ENCODE measurements at regions not wholly inside any gene's neighbourhood (a gene's known extent, or its start where the extent isn't known, plus 50 kb on each side); places are given as distances from the start of the nearest gene placed in this dataset.

DNA sequence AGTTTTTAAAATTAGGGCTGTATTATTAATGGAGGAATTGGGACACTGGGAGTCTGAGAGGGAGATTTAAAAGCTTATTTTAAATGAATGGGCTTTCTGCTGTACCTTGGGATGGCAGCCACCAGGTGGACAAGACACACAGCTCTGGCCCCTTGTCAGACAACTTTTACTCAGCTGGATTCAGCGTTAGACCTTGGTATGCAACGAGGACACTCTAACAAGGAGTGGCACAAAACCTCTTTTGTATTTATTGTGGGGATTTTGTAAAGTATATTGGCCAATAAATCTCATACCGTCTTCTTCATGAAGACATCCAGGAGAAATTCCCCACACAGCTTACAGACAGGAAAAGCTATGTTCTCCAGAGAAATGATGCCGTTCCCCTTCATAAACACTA lies 105.7 kb downstream of the LCA5 start:
- H3K27me3 ChIP-seq (ENCODE audit: control insufficient read depth in 1 of 2, insufficient read depth in 2 of 2, low read length in 2 of 2), result no peaks in the 10 kb centered on the region
- H3K9ac ChIP-seq (ENCODE audit: insufficient read depth, low read depth, low read length), result no peak overlapping the region
- ATAC-seq (peak; percentile 92), DNase-seq (ENCODE audit: low spot score) (peak; percentile 21), FAIRE-seq (peak; percentile 47)
- no peaks in the 10 kb centered on the region for H4K20me1 ChIP-seq (ENCODE audit: insufficient read depth, low read length)
- no peak overlapping the region for H3K4me3 ChIP-seq (replicated peaks in 1 of 3; ENCODE audit: insufficient read depth in 1 of 3, low read depth in 2 of 3, low read length in 3 of 3)
- H3K4me1 ChIP-seq (ENCODE audit: insufficient read depth, low read length), result no peaks in the 10 kb centered on the region
- H3K4me2 ChIP-seq (ENCODE audit: low read depth, low read length), result no peak overlapping the region
- no peaks in the 10 kb centered on the region for H3K9me3 ChIP-seq (ENCODE audit: low read length)
- intact Hi-C loops (cut with micrococcal nuclease; ENCODE audit: unreplicated experiment) (loop anchor here (1.0 kb wide), 1 partner anchor 282 kb away; no protein-coding TSS in a partner anchor), in situ Hi-C loops (cut with HindIII; ENCODE audit: extremely low pct_ligation_motif_present, low pct_unique_long_range_greater_than_20kb) (no loop called here)
- CTCF ChIA-PET (ENCODE audit: low intra/inter-chr PET ratio, low total read pairs), result interaction anchor here (0.8 to 1.4 kb wide), 2 partner anchors 34 to 282 kb away, joined by 4 to 9 read pairs; no protein-coding TSS in a partner anchor
- WGBS (ENCODE audit: low lambda C conversion rate), result 25% methylated on average over 4 of the region's 4 CpGs
- H3K79me2 ChIP-seq (ENCODE audit: insufficient read depth, low read length), result no peaks in the 10 kb centered on the region
- no peaks in the 10 kb centered on the region for H3K36me3 ChIP-seq (replicated peaks in 1 of 2; ENCODE audit: control insufficient read depth in 1 of 2, insufficient read depth in 2 of 2, low read length in 2 of 2)
- POLR2A ChIA-PET, result no interaction called here
- no peak overlapping the region for H2AFZ ChIP-seq (ENCODE audit: low read length)
- BruUV-seq (replicated peaks), result no TSS peak
- H3K27ac ChIP-seq (ENCODE audit: extremely low read length, insufficient read depth, low read length), result no peak overlapping the region
- TF ChIP-seq ZNF232 (CRISPR knock-in tag; IDR thresholded peaks at IDR 0.05; ENCODE audit: borderline replicate concordance), result no peak
- TF ChIP-seq RAD21 (CRISPR knock-in tag; IDR thresholded peaks at IDR 0.05), result peak; percentile 34; the same call in 1 of the 2 replicates
- no peak for TF ChIP-seq ZNF567 (CRISPR knock-in tag; IDR thresholded peaks at IDR 0.05; ENCODE audit: borderline replicate concordance)
- TF ChIP-seq XRCC5 (optimal IDR thresholded peaks at IDR 0.05; ENCODE audit: low read length), result no peak
- no peak for TF ChIP-seq ZNF121 (CRISPR knock-in tag; IDR thresholded peaks at IDR 0.05)
- TF ChIP-seq, protein P1, sequence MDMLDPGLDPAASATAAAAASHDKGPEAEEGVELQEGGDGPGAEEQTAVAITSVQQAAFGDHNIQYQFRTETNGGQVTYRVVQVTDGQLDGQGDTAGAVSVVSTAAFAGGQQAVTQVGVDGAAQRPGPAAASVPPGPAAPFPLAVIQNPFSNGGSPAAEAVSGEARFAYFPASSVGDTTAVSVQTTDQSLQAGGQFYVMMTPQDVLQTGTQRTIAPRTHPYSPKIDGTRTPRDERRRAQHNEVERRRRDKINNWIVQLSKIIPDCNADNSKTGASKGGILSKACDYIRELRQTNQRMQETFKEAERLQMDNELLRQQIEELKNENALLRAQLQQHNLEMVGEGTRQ (IDR thresholded peaks at IDR 0.05; ENCODE audit: low read depth, low read length), result no peak
- TF ChIP-seq, protein P1 (CRISPR knock-in tag; IDR thresholded peaks at IDR 0.05; ENCODE audit: borderline replicate concordance), result no peak
- TF ChIP-seq KDM3A (CRISPR knock-in tag; IDR thresholded peaks at IDR 0.05; ENCODE audit: low read depth), result no peak
- TF ChIP-seq, protein P2, sequence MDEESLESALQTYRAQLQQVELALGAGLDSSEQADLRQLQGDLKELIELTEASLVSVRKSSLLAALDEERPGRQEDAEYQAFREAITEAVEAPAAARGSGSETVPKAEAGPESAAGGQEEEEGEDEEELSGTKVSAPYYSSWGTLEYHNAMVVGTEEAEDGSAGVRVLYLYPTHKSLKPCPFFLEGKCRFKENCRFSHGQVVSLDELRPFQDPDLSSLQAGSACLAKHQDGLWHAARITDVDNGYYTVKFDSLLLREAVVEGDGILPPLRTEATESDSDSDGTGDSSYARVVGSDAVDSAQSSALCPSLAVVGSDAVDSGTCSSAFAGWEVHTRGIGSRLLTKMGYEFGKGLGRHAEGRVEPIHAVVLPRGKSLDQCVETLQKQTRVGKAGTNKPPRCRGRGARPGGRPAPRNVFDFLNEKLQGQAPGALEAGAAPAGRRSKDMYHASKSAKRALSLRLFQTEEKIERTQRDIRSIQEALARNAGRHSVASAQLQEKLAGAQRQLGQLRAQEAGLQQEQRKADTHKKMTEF (CRISPR knock-in tag; IDR thresholded peaks at IDR 0.05), result no peak
- no peak for TF ChIP-seq IKZF1 (IDR thresholded peaks at IDR 0.05)
- TF ChIP-seq ZNF589 (CRISPR knock-in tag; conservative IDR thresholded peaks at IDR 0.05), result no peak
- no peak for TF ChIP-seq TBX2 (CRISPR knock-in tag; IDR thresholded peaks at IDR 0.05; ENCODE audit: borderline replicate concordance)
- TF ChIP-seq CENPT (CRISPR knock-in tag; IDR thresholded peaks at IDR 0.05; ENCODE audit: low read depth), result no peak
- TF ChIP-seq STAG1 (CRISPR knock-in tag; IDR thresholded peaks at IDR 0.05), result peak; percentile 62
- TF ChIP-seq, protein P3, sequence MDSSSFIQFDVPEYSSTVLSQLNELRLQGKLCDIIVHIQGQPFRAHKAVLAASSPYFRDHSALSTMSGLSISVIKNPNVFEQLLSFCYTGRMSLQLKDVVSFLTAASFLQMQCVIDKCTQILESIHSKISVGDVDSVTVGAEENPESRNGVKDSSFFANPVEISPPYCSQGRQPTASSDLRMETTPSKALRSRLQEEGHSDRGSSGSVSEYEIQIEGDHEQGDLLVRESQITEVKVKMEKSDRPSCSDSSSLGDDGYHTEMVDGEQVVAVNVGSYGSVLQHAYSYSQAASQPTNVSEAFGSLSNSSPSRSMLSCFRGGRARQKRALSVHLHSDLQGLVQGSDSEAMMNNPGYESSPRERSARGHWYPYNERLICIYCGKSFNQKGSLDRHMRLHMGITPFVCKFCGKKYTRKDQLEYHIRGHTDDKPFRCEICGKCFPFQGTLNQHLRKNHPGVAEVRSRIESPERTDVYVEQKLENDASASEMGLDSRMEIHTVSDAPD (CRISPR knock-in tag; IDR thresholded peaks at IDR 0.05), result no peak
- no peak for TF ChIP-seq CBFB (CRISPR knock-in tag; IDR thresholded peaks at IDR 0.05)
- TF ChIP-seq ZNF552 (CRISPR knock-in tag; IDR thresholded peaks at IDR 0.05; ENCODE audit: borderline replicate concordance), result no peak
- TF ChIP-seq, protein P4, sequence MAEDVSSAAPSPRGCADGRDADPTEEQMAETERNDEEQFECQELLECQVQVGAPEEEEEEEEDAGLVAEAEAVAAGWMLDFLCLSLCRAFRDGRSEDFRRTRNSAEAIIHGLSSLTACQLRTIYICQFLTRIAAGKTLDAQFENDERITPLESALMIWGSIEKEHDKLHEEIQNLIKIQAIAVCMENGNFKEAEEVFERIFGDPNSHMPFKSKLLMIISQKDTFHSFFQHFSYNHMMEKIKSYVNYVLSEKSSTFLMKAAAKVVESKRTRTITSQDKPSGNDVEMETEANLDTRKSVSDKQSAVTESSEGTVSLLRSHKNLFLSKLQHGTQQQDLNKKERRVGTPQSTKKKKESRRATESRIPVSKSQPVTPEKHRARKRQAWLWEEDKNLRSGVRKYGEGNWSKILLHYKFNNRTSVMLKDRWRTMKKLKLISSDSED (CRISPR knock-in tag; IDR thresholded peaks at IDR 0.05), result no peak
- no peak for TF ChIP-seq TBL1XR1 (IDR thresholded peaks at IDR 0.05; ENCODE audit: borderline replicate concordance, low read length, partially characterized antibody)
- TF ChIP-seq, protein P5, sequence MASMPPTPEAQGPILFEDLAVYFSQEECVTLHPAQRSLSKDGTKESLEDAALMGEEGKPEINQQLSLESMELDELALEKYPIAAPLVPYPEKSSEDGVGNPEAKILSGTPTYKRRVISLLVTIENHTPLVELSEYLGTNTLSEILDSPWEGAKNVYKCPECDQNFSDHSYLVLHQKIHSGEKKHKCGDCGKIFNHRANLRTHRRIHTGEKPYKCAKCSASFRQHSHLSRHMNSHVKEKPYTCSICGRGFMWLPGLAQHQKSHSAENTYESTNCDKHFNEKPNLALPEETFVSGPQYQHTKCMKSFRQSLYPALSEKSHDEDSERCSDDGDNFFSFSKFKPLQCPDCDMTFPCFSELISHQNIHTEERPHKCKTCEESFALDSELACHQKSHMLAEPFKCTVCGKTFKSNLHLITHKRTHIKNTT (CRISPR knock-in tag; IDR thresholded peaks at IDR 0.05), result no peak

Measured in HepG2 (cell line).